Activated CD8-positive, alpha-beta T cell treated with anti-CD3 and anti-CD28 coated beads for 36 hours (primary cell): ENCODE measurements at regions not wholly inside any gene's neighbourhood (a gene's known extent, or its start where the extent isn't known, plus 50 kb on each side); places are given as distances from the start of the nearest gene placed in this dataset.

Experiments
- ATAC-seq: fragments of 200-7000 bp; cut with Tn5 transposase; one replicate; pipeline ENCODE4 v1.10.0; 2021; ENCODE audit warnings: mild to moderate bottlenecking, moderate library complexity
- CTCF ChIA-PET: fragments of 350-600 bp; sonication (Branson Sonifier 250); formaldehyde crosslinking; loops from one replicate; lab custom pipeline; 2021; ENCODE audit warnings: antibody characterized with exemption; lab: Charles Lee
- POLR2A ChIA-PET: fragments of 350-600 bp; sonication (Branson Sonifier 250); formaldehyde crosslinking; loops from one replicate; lab custom pipeline; 2021; ENCODE audit warnings: antibody characterized with exemption; lab: Charles Lee
- DNase-seq: peaks from one replicate; pipeline ENCODE4 v3.0.0-alpha.2; 2020
- H3K27ac Mint-ChIP-seq: one replicate; pipeline ENCODE4 v1.8.0; 2021; ENCODE audit warnings: mild to moderate bottlenecking, mixed read lengths
- H3K27me3 Mint-ChIP-seq: one replicate; pipeline ENCODE4 v1.8.0; 2021; ENCODE audit warnings: mixed read lengths
- H3K36me3 Mint-ChIP-seq: one replicate; pipeline ENCODE4 v1.8.0; 2021; ENCODE audit warnings: low read depth, mixed read lengths
- H3K4me1 Mint-ChIP-seq: one replicate; pipeline ENCODE4 v1.8.0; 2021; ENCODE audit warnings: low read depth, mixed read lengths
- H3K4me3 Mint-ChIP-seq: one replicate; pipeline ENCODE4 v1.8.0; 2021; ENCODE audit warnings: mild to moderate bottlenecking, moderate library complexity, mixed read lengths
- H3K9me3 Mint-ChIP-seq: one replicate; pipeline ENCODE4 v1.8.0; 2021; ENCODE audit warnings: mixed read lengths
- intact Hi-C: fragments of 100-400 bp; cut with micrococcal nuclease; formaldehyde crosslinking; loops from one replicate; pipeline ENCODE4 v1.10.0; 2022
- TF ChIP-seq, protein P1 (sequence below): fragments of 200-600 bp; IDR thresholded peaks from one replicate; pipeline ENCODE4 v1.8.0; 2022; ENCODE audit warnings: antibody characterized with exemption, mild to moderate bottlenecking

DNA sequence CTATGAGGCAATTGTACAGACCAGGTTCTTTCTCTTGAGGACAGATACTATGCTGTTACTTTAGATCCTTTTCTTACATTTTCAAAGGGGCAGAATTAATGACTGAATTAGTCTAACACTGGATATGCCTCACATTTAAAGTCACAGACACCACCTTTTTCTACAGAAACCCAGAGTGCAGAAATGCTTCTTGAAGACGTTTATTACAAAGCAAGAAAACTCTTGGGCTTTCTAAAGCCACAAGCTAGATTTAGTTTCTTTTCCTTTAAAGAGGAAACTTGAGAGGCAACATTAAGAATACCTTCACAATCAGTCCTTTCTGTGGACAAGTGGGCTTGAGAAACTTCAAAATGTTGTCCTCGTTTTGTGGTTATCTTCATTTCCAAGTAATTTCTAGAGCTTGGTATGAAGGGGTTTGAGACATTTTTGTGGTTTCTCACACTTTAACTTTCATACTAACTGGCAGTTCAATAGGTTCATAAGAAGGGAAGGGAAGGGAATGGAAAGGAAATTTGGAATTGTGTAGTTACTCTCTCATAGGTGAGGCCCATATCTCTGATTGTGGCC is 527.4 kb downstream of the RASEF start:
- Mint-ChIP-seq H3K9me3 (peaks cover 1% of the 10 kb centered on the region), H3K27ac (no peak overlapping the region), H3K4me3 (no peak overlapping the region), H3K4me1 (no peaks in the 10 kb centered on the region), H3K27me3 (no peaks in the 10 kb centered on the region), H3K36me3 (no peaks in the 10 kb centered on the region)
- intact Hi-C loops = no loop called here
- ChIA-PET CTCF (no interaction called here), POLR2A (no interaction called here)
- ATAC-seq (no peak), DNase-seq (no peak)
- TF ChIP-seq, protein P1, sequence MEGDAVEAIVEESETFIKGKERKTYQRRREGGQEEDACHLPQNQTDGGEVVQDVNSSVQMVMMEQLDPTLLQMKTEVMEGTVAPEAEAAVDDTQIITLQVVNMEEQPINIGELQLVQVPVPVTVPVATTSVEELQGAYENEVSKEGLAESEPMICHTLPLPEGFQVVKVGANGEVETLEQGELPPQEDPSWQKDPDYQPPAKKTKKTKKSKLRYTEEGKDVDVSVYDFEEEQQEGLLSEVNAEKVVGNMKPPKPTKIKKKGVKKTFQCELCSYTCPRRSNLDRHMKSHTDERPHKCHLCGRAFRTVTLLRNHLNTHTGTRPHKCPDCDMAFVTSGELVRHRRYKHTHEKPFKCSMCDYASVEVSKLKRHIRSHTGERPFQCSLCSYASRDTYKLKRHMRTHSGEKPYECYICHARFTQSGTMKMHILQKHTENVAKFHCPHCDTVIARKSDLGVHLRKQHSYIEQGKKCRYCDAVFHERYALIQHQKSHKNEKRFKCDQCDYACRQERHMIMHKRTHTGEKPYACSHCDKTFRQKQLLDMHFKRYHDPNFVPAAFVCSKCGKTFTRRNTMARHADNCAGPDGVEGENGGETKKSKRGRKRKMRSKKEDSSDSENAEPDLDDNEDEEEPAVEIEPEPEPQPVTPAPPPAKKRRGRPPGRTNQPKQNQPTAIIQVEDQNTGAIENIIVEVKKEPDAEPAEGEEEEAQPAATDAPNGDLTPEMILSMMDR = no peak

DNA sequence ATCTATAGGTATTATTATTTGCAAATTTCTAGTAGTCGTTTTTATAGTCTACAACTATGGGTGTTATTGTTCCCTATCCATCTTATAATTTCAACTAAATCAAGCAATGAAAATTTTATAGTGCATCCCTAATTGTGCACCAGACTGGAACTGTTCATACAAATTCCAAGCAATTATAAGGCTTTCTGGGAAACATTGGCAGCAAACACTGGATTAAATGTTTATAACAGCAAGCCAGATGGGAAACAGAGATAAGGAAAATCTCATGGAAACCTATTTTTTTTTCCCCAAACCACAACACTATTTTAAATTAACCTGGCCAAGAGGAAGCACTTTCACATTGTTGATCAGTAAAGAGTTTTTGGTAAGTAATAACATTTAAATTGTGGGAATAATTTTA is 524.3 kb downstream of the RASEF start:
- Mint-ChIP-seq H3K9me3 (no peaks in the 10 kb centered on the region), H3K27ac (no peak overlapping the region), H3K36me3 (no peaks in the 10 kb centered on the region), H3K4me3 (no peak overlapping the region), H3K27me3 (no peaks in the 10 kb centered on the region), H3K4me1 (no peaks in the 10 kb centered on the region)
- ATAC-seq = no peak
- TF ChIP-seq, protein P1 = no peak
- DNase-seq = no peak
- intact Hi-C loops = no loop called here
- CTCF ChIA-PET = no interaction called here
- POLR2A ChIA-PET = no interaction called here

DNA sequence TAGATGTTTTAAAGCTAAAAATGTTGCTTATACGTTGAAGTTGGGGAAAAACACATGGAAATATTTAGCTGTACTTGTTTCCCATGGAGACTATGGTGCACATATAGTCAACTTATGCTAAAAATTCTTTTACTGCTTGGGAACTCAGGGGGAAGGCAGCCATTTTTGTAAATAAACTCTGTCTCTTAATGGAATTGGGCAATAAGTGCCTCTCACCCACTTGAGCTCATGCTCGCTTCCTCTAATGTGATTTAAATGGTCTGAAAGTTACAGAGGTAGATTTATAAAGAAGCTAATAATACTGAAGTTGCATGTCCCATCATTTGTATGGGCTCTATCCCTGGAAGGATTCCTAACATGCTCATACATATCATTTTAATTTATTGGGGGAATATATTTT is 523.8 kb downstream of the RASEF start:
- Mint-ChIP-seq H3K4me3 (no peak overlapping the region), H3K27me3 (no peaks in the 10 kb centered on the region), H3K36me3 (no peaks in the 10 kb centered on the region), H3K4me1 (no peaks in the 10 kb centered on the region), H3K27ac (no peak overlapping the region), H3K9me3 (no peaks in the 10 kb centered on the region)
- TF ChIP-seq, protein P1 = no peak
- DNase-seq = no peak
- intact Hi-C loops = no loop called here
- ChIA-PET CTCF (no interaction called here), POLR2A (no interaction called here)
- no peak for ATAC-seq

DNA sequence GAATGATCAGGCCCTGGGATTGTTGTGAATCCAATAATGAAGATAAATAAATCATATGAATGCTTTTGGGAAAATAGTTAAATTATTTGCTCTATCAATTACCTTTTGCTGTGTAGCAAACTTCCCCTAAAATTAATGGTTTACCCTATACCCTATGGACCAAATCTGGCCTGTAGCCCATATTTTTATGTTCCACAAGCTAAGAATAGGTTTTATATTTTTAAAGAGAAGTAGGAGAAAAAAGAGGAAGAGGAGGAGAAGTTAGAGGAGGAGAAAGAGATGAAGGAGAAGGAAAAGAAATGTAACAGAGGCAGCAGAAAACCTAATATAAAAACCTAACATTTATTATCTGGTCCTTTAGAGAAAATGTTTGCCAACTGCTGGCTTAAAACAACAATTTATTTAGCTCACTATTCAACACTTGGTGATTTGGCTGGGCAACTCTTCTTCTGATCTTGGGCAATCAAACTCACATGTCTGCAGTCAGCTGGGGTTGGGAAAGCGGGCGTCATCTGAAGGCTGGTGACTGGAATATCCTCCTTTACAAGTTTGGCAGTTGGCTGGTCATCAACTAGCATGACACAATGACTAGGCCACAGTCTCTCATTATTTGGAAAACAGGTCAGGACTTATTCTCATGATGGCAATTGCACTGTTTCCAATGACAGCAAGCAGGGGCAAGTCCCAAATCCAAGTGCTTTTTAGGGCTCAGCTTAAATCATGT is 522.9 kb downstream of the RASEF start:
- H3K36me3 Mint-ChIP-seq = no peaks in the 10 kb centered on the region
- intact Hi-C loops = no loop called here
- no peaks in the 10 kb centered on the region for H3K4me1 Mint-ChIP-seq
- CTCF ChIA-PET = no interaction called here
- no peaks in the 10 kb centered on the region for H3K27me3 Mint-ChIP-seq
- ATAC-seq (no peak), DNase-seq (no peak)
- H3K4me3 Mint-ChIP-seq = no peak overlapping the region
- TF ChIP-seq, protein P1 = no peak
- no peak overlapping the region for H3K27ac Mint-ChIP-seq
- POLR2A ChIA-PET = no interaction called here
- no peaks in the 10 kb centered on the region for H3K9me3 Mint-ChIP-seq

DNA sequence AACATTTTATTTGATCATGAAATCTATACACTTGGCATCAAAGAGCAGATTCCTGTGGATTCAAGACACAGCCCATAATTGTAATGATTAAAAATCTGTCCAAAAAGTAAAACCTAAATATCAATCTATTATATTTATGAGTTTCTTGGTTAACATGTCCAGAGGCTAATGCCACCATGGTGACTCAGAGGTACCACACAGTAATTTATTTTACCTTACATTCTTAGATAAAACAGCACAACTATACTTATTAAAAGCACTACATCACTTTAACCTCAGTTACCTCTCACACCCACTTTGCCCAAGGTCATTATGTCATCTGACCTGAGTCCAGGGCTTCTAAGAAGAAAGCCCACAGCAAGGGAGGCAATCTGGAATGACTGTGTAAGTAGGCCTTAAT is 519.2 kb downstream of the RASEF start:
- no peak overlapping the region for H3K4me3 Mint-ChIP-seq
- intact Hi-C loops = no loop called here
- H3K27me3 Mint-ChIP-seq = no peaks in the 10 kb centered on the region
- ChIA-PET POLR2A (no interaction called here), CTCF (no interaction called here)
- DNase-seq = no peak
- no peaks in the 10 kb centered on the region for H3K4me1 Mint-ChIP-seq
- H3K36me3 Mint-ChIP-seq = no peaks in the 10 kb centered on the region
- TF ChIP-seq, protein P1 = no peak
- no peaks in the 10 kb centered on the region for H3K9me3 Mint-ChIP-seq
- no peak overlapping the region for H3K27ac Mint-ChIP-seq
- ATAC-seq = no peak
